Neural cell (in vitro differentiated cells): ENCODE measurements at regions not wholly inside any gene's neighbourhood (a gene's known extent, or its start where the extent isn't known, plus 50 kb on each side); places are given as distances from the start of the nearest gene placed in this dataset.
"Not testable (repeated sequence)": the region's sequence is repeated elsewhere in the genome, so short reads cannot be mapped to it uniquely, and the experiment has no call there.

Experiments used
- MXI1 ChIP-seq: fragments of 450-650 bp; conservative IDR thresholded peaks from 2 replicates; pipeline ENCODE4 v1.6.1; 2014; ENCODE audit warnings: antibody characterized with exemption, mild to moderate bottlenecking; ENCODE audit not compliant: poor library complexity, severe bottlenecking
- POLR2AphosphoS5 ChIP-seq: IDR thresholded peaks from 2 replicates; pipeline ENCODE4 v1.6.1; 2012
- TF ChIP-seq, protein P1 (sequence below): fragments of 450-650 bp; IDR thresholded peaks from 2 replicates; pipeline ENCODE4 v1.5.1; 2014; ENCODE audit warnings: antibody characterized with exemption, mild to moderate bottlenecking, moderate library complexity; ENCODE audit not compliant: poor library complexity, severe bottlenecking

- TF ChIP-seq, protein P1, sequence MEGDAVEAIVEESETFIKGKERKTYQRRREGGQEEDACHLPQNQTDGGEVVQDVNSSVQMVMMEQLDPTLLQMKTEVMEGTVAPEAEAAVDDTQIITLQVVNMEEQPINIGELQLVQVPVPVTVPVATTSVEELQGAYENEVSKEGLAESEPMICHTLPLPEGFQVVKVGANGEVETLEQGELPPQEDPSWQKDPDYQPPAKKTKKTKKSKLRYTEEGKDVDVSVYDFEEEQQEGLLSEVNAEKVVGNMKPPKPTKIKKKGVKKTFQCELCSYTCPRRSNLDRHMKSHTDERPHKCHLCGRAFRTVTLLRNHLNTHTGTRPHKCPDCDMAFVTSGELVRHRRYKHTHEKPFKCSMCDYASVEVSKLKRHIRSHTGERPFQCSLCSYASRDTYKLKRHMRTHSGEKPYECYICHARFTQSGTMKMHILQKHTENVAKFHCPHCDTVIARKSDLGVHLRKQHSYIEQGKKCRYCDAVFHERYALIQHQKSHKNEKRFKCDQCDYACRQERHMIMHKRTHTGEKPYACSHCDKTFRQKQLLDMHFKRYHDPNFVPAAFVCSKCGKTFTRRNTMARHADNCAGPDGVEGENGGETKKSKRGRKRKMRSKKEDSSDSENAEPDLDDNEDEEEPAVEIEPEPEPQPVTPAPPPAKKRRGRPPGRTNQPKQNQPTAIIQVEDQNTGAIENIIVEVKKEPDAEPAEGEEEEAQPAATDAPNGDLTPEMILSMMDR = not testable (repeated sequence)
- TF ChIP-seq POLR2AphosphoS5, MXI1: not testable (repeated sequence)
Observed at GRCh38 chr7:29662899-29663298, 99.3 kb downstream of the PRR15 start.
